Neutrophil (primary cell): ENCODE measurements at regions not wholly inside any gene's neighbourhood (a gene's known extent, or its start where the extent isn't known, plus 50 kb on each side); places are given as distances from the start of the nearest gene placed in this dataset.
"Not testable (repeated sequence)": the region's sequence is repeated elsewhere in the genome, so short reads cannot be mapped to it uniquely, and the experiment has no call there.

Experiments used
- H3K27ac ChIP-seq: fragments of 200-600 bp; sonication (generic); 2 replicates; pipeline ENCODE4 v1.5.1; 2016; ENCODE audit warnings: mild to moderate bottlenecking, moderate library complexity
- H3K27me3 ChIP-seq: fragments of 200-600 bp; sonication (generic); 2 replicates; pipeline ENCODE4 v1.6.0; 2016; ENCODE audit warnings: mild to moderate bottlenecking
- H3K36me3 ChIP-seq: fragments of 200-600 bp; sonication (generic); 2 replicates; pipeline ENCODE4 v1.5.1; 2017
- H3K4me1 ChIP-seq, 2 experiments: fragments of 200-600 bp in 1 of 2; sonication (generic) in 1 of 2; 1 replicate in 1 of 2; 2 replicates in 1 of 2; pipeline versions ENCODE4 v1.5.1 to v1.6.1; 2013 to 2016; ENCODE audit warnings: low read depth in 1 of 2, low read length in 1 of 2, mild to moderate bottlenecking in 1 of 2, moderate library complexity in 1 of 2; ENCODE audit not compliant: control insufficient read depth in 1 of 2, insufficient read depth in 1 of 2
- H3K4me3 ChIP-seq, 2 experiments: fragments of 200-600 bp in 1 of 2; sonication (generic) in 1 of 2; 1 replicate in 1 of 2; 2 replicates in 1 of 2; pipeline ENCODE4 v1.5.1; 2013 to 2016; ENCODE audit warnings: low read depth in 1 of 2, low read length in 1 of 2, mild to moderate bottlenecking in 1 of 2, moderate library complexity in 1 of 2
- H3K9me3 ChIP-seq: fragments of 200-600 bp; sonication (generic); 2 replicates; pipeline ENCODE4 v1.5.1; 2016
- TF ChIP-seq, protein P1 (sequence below): fragments of 200-600 bp; sonication (generic); IDR thresholded peaks from 2 replicates; pipeline ENCODE4 v1.5.1; 2016; ENCODE audit warnings: antibody characterized with exemption

DNA sequence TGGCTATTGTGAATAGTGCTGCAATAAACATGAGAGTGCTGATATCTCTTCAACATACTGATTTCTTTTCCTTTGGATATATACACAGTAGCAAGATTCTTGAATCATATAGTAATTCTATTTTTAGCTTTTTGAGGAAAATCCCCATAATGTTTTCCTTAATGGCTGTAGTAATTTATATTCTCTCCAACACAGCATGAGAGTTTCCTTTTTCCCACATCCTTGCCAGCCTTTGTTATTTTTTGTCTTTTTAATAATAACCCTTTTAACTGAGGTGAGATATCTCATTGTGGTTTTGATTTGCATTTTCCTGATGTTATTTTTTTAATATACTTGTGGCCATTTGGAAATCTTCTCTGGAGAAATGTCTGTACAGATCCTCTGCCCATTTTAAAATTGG is 132.6 kb downstream of the PRL start:
- Histone ChIP-seq H3K9me3 (no peaks in the 10 kb centered on the region), H3K36me3 (no peaks in the 10 kb centered on the region), H3K4me3 (no peak overlapping the region), H3K4me1 (no peaks in the 10 kb centered on the region), H3K27me3 (no peaks in the 10 kb centered on the region), H3K27ac (no peak overlapping the region)
- TF ChIP-seq, protein P1, sequence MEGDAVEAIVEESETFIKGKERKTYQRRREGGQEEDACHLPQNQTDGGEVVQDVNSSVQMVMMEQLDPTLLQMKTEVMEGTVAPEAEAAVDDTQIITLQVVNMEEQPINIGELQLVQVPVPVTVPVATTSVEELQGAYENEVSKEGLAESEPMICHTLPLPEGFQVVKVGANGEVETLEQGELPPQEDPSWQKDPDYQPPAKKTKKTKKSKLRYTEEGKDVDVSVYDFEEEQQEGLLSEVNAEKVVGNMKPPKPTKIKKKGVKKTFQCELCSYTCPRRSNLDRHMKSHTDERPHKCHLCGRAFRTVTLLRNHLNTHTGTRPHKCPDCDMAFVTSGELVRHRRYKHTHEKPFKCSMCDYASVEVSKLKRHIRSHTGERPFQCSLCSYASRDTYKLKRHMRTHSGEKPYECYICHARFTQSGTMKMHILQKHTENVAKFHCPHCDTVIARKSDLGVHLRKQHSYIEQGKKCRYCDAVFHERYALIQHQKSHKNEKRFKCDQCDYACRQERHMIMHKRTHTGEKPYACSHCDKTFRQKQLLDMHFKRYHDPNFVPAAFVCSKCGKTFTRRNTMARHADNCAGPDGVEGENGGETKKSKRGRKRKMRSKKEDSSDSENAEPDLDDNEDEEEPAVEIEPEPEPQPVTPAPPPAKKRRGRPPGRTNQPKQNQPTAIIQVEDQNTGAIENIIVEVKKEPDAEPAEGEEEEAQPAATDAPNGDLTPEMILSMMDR: no peak

DNA sequence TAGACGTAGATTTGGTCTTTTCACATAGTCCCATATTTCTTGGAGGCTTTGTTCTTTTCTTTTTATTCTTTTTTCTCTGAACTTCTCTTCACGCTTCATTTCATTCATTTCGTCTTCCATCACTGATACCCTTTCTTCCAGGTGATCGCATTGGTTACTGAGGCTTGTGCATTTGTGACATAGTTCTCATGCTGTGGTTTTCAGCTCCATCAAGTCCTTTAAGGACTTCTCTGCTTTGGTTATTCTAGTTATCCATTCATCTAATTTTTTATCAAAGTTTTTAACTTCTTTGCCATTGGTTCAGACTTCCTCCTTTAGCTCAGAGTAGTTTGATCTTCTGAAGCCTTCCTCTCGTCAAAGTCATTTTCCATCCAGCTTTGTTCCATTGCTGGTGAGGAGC is 125.8 kb downstream of the PRL start:
- H3K27me3 ChIP-seq, H3K27ac ChIP-seq, H3K4me3 ChIP-seq, H3K4me1 ChIP-seq, H3K9me3 ChIP-seq, H3K36me3 ChIP-seq: not testable (repeated sequence)

DNA sequence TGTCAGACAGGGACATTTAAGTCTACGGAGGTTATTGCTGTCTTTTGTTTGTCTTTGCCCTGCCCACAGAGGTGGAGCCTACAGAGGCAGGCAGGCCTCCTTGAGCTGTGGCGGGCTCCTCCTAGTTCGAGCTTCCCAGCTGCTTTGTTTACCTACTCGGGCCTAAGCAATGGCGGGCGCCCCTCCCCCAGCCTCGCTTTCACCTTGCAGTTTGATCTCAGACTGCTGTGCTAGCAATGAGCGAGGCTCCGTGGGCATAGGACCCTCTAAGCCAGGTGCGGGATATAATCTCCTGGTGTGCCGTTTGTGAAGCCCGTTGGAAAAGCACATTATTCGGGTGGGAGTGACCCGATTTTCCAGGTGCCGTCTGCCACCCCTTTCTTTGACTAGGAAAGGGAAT is 125.0 kb downstream of the PRL start:
- not testable (repeated sequence) for H3K36me3 ChIP-seq, H3K4me1 ChIP-seq, H3K9me3 ChIP-seq, H3K4me3 ChIP-seq, H3K27me3 ChIP-seq, H3K27ac ChIP-seq

DNA sequence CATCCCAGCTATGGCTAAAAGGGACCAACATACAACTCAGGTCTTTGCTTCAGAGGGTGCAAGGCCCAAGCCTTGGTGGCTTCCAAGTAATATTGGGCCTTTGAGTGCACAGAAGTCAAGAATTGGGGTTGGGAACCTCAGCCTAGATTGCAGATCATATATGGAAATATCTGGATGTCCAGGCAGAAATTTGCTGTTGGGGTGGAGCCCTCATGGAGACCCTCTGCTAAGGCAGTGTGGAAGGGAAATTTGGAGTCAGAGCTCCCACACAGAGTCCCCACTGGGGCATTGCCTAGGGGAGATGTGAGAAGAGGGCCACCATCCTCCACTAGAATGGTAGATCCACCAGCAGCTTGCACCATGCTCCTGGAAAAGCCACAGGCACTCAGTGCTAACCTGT is 123.5 kb downstream of the PRL start:
- TF ChIP-seq, protein P1: no peak
- no peaks in the 10 kb centered on the region for H3K36me3 ChIP-seq
- H3K27ac ChIP-seq: no peak overlapping the region
- H3K4me3 ChIP-seq: no peak overlapping the region
- H3K4me1 ChIP-seq: no peaks in the 10 kb centered on the region
- H3K9me3 ChIP-seq: no peaks in the 10 kb centered on the region
- no peaks in the 10 kb centered on the region for H3K27me3 ChIP-seq

DNA sequence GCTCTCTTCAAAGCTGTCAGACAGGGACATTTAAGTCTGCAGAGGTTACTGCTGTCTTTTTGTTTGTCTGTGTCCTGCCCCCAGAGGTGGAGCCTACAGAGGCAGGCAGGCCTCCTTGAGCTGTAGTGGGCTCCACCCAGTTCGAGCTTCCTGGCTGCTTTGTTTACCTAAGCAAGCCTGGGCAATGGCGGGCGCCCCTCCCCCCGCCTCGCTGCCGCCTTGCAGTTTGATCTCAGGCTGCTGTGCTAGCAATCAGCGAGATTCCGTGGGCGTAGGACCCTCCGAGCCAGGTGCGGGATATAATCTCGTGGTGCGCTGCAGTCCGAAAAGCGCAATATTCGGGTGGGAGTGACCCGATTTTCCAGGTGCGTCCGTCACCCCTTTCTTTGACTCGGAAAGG is 116.6 kb downstream of the PRL start:
- H3K36me3 ChIP-seq, H3K4me1 ChIP-seq: not testable (repeated sequence)

DNA sequence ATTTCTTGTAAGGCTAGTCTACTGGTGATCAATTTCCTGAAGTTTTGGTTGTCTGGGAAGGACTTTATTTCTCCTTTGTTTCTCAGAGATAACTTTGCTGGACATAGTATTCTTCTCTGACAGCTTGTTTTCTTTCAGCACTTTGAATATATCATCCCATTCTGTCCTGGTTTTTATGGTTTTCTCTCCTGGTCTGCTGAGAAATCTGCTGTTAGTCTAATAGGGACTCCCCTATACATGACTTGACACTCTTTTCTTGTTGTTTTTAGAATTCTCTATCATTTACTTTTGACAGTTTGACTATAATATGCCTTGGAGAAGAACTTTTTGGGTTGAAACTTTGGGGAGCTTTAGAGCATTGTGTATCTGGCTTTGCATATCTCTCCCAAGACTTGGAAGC is 112.5 kb downstream of the PRL start:
- Histone ChIP-seq H3K27me3 (no peaks in the 10 kb centered on the region), H3K36me3 (no peaks in the 10 kb centered on the region), H3K9me3 (no peaks in the 10 kb centered on the region), H3K27ac (no peak overlapping the region), H3K4me1 (no peaks in the 10 kb centered on the region), H3K4me3 (no peak overlapping the region)
- TF ChIP-seq, protein P1: no peak

More for the DNA sequence above, 116.6 kb downstream of the PRL start:
- H3K27ac ChIP-seq, H3K27me3 ChIP-seq, H3K4me3 ChIP-seq, H3K9me3 ChIP-seq: not testable (repeated sequence)

DNA sequence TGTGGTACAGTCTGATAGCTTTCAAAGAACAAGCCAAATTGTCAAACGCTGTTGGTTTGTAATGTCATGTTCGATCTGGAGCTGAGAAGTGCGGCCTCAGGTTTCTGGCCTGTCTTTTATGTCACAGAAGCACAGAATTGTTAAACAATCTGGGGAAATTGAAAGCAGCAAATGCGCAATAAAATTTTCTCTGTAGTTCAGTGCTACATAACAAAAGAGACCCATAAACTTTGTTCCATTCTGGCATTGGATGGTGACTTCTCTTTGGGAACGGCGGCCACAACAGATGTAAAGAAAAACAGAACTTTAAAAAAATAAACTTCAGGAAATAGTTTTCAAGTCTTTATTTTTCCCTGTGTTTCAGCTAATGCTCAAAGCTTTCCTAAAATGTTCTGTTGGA is 106.9 kb downstream of the PRL start:
- H3K36me3 ChIP-seq: no peaks in the 10 kb centered on the region
- no peak overlapping the region for H3K27ac ChIP-seq
- H3K9me3 ChIP-seq: no peaks in the 10 kb centered on the region
- no peak overlapping the region for H3K4me3 ChIP-seq
- H3K4me1 ChIP-seq: no peaks in the 10 kb centered on the region
- H3K27me3 ChIP-seq: no peaks in the 10 kb centered on the region
- TF ChIP-seq, protein P1: no peak
